Astrocyte (in vitro differentiated cells and primary cell): ENCODE measurements at regions not wholly inside any gene's neighbourhood (a gene's known extent, or its start where the extent isn't known, plus 50 kb on each side); places are given as distances from the start of the nearest gene placed in this dataset.

Source experiments
- DNase-seq: peaks from one replicate; pipeline ENCODE4 v3.0.0-alpha.2; 2010; ENCODE audit warnings: low read depth
- FAIRE-seq: peaks from 2 replicates; lab custom pipeline; 2011; peaks lifted over from hg19 to GRCh38; lab: Jason Lieb, UNC
- H2AFZ ChIP-seq: 2 replicates; pipeline ENCODE4 v1.6.0; 2012; ENCODE audit warnings: low read depth, low read length, inconsistent platforms
- H3K27ac ChIP-seq: 2 replicates; pipeline ENCODE4 v1.5.1; 2011; ENCODE audit warnings: low read depth, low read length, inconsistent platforms
- H3K27me3 ChIP-seq: 2 replicates; pipeline ENCODE4 v1.6.0; 2011; ENCODE audit warnings: low read length, inconsistent platforms; ENCODE audit not compliant: insufficient read depth
- H3K36me3 ChIP-seq: 2 replicates; pipeline ENCODE4 v1.5.1; 2011; ENCODE audit warnings: low read length, inconsistent platforms; ENCODE audit not compliant: insufficient read depth
- H3K4me1 ChIP-seq: 2 replicates; pipeline ENCODE4 v1.5.1; 2011; ENCODE audit warnings: low read length, inconsistent platforms; ENCODE audit not compliant: insufficient read depth
- H3K4me2 ChIP-seq: 2 replicates; pipeline ENCODE4 v1.6.0; 2012; ENCODE audit warnings: low read length, inconsistent platforms
- H3K4me3 ChIP-seq: 2 replicates; pipeline ENCODE4 v1.5.1; 2011; ENCODE audit warnings: low read depth, mild to moderate bottlenecking, low read length, inconsistent platforms; ENCODE audit not compliant: insufficient read depth
- H3K79me2 ChIP-seq: 2 replicates; pipeline ENCODE4 v1.6.0; 2012; ENCODE audit warnings: mild to moderate bottlenecking, low read length, inconsistent platforms; ENCODE audit not compliant: insufficient read depth
- H3K9ac ChIP-seq: 2 replicates; pipeline ENCODE4 v1.6.0; 2012; ENCODE audit warnings: mild to moderate bottlenecking, low read length, inconsistent platforms
- H3K9me3 ChIP-seq: 2 replicates; pipeline ENCODE4 v1.5.1; 2012; ENCODE audit warnings: low read depth, mild to moderate bottlenecking, low read length, inconsistent platforms; ENCODE audit not compliant: insufficient read depth
- H4K20me1 ChIP-seq: 2 replicates; pipeline ENCODE4 v1.6.0; 2012; ENCODE audit warnings: low read length, inconsistent platforms; ENCODE audit not compliant: insufficient read depth
- H3K27ac Mint-ChIP-seq: one replicate; pipeline ENCODE4 v1.8.0; 2021; ENCODE audit warnings: mild to moderate bottlenecking, mixed read lengths; ENCODE audit not compliant: unreplicated experiment
- H3K27me3 Mint-ChIP-seq: one replicate; pipeline ENCODE4 v1.8.0; 2021; ENCODE audit warnings: low read depth, mixed read lengths; ENCODE audit not compliant: unreplicated experiment
- H3K36me3 Mint-ChIP-seq: one replicate; pipeline ENCODE4 v1.8.0; 2021; ENCODE audit warnings: low read depth, mixed read lengths; ENCODE audit not compliant: unreplicated experiment
- H3K4me1 Mint-ChIP-seq: one replicate; pipeline ENCODE4 v1.8.0; 2021; ENCODE audit warnings: low read depth, mixed read lengths; ENCODE audit not compliant: unreplicated experiment
- H3K4me3 Mint-ChIP-seq: one replicate; pipeline ENCODE4 v1.8.0; 2021; ENCODE audit warnings: mild to moderate bottlenecking, moderate library complexity, mixed read lengths; ENCODE audit not compliant: unreplicated experiment
- H3K9me3 Mint-ChIP-seq: one replicate; pipeline ENCODE4 v1.8.0; 2021; ENCODE audit warnings: mild to moderate bottlenecking, mixed read lengths; ENCODE audit not compliant: unreplicated experiment
- EZH2 ChIP-seq: IDR thresholded peaks from 2 replicates; pipeline ENCODE4 v1.6.1; 2012; ENCODE audit warnings: mild to moderate bottlenecking, low read length, inconsistent platforms; ENCODE audit not compliant: insufficient read depth
- TF ChIP-seq, protein P1 (sequence below): IDR thresholded peaks from 2 replicates; pipeline ENCODE4 v1.5.1; 2011; ENCODE audit warnings: low read depth, mild to moderate bottlenecking, inconsistent platforms, low read length, moderate library complexity; ENCODE audit not compliant: insufficient read depth

DNA sequence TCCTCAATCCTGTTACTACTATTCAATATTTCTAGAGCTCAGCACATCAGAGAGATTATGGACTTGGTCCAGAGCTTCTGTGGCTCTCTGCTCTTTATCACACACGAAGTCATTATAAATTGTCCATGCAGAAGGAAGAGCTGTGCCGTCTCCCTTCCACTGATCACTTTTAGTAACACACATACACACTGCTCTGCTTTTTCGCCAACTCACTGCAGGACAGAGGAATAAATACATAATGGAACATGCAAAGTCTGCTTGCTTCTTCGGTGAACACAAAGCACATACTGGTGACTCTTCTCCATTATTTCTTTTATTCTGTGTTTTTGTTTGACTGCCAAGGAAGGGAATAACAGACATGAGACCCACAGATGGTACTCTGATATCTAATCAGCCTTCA lies 1000.0 kb upstream of the TENM4 start:
- Mint-ChIP-seq H3K4me3 (no peak overlapping the region), H3K9me3 (no peaks in the 10 kb centered on the region), H3K4me1 (peaks cover 19% of the 10 kb centered on the region), H3K27me3 (no peaks in the 10 kb centered on the region), H3K27ac (no peak overlapping the region), H3K36me3 (no peaks in the 10 kb centered on the region)
- Histone ChIP-seq H4K20me1 (no peaks in the 10 kb centered on the region), H3K4me3 (no peak overlapping the region), H2AFZ (no peak overlapping the region), H3K27me3 (no peaks in the 10 kb centered on the region), H3K4me1 (no peaks in the 10 kb centered on the region), H3K9me3 (no peaks in the 10 kb centered on the region), H3K4me2 (no peak overlapping the region), H3K9ac (no peak overlapping the region), H3K36me3 (no peaks in the 10 kb centered on the region), H3K27ac (no peak overlapping the region), H3K79me2 (no peaks in the 10 kb centered on the region)
- no peak for FAIRE-seq
- TF ChIP-seq, protein P1, sequence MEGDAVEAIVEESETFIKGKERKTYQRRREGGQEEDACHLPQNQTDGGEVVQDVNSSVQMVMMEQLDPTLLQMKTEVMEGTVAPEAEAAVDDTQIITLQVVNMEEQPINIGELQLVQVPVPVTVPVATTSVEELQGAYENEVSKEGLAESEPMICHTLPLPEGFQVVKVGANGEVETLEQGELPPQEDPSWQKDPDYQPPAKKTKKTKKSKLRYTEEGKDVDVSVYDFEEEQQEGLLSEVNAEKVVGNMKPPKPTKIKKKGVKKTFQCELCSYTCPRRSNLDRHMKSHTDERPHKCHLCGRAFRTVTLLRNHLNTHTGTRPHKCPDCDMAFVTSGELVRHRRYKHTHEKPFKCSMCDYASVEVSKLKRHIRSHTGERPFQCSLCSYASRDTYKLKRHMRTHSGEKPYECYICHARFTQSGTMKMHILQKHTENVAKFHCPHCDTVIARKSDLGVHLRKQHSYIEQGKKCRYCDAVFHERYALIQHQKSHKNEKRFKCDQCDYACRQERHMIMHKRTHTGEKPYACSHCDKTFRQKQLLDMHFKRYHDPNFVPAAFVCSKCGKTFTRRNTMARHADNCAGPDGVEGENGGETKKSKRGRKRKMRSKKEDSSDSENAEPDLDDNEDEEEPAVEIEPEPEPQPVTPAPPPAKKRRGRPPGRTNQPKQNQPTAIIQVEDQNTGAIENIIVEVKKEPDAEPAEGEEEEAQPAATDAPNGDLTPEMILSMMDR, result no peak
- no peak for TF ChIP-seq EZH2
- no peak for DNase-seq

- no peaks in the 10 kb centered on the region for H3K27me3 Mint-ChIP-seq
- H3K79me2 ChIP-seq, result no peaks in the 10 kb centered on the region
- no peaks in the 10 kb centered on the region for H3K4me1 ChIP-seq
- H3K27me3 ChIP-seq, result no peaks in the 10 kb centered on the region
- peaks cover under 1% of the 10 kb centered on the region for H3K4me1 Mint-ChIP-seq
- no peaks in the 10 kb centered on the region for H3K36me3 ChIP-seq
- H4K20me1 ChIP-seq, result no peaks in the 10 kb centered on the region
- no peak overlapping the region for H3K4me2 ChIP-seq
- no peak overlapping the region for H3K4me3 ChIP-seq
- H3K4me3 Mint-ChIP-seq, result no peak overlapping the region
- TF ChIP-seq, protein P1, result no peak
- TF ChIP-seq EZH2, result no peak
- no peak overlapping the region for H3K27ac Mint-ChIP-seq
- no peaks in the 10 kb centered on the region for H3K36me3 Mint-ChIP-seq
- no peaks in the 10 kb centered on the region for H3K9me3 ChIP-seq
- FAIRE-seq, result no peak
- no peak for DNase-seq
- no peak overlapping the region for H3K9ac ChIP-seq
- no peak overlapping the region for H3K27ac ChIP-seq
- H2AFZ ChIP-seq, result no peak overlapping the region
- H3K9me3 Mint-ChIP-seq, result no peaks in the 10 kb centered on the region
These were observed 995.7 kb upstream of the TENM4 start for GRCh38 chr11:80436547-80436946.

DNA sequence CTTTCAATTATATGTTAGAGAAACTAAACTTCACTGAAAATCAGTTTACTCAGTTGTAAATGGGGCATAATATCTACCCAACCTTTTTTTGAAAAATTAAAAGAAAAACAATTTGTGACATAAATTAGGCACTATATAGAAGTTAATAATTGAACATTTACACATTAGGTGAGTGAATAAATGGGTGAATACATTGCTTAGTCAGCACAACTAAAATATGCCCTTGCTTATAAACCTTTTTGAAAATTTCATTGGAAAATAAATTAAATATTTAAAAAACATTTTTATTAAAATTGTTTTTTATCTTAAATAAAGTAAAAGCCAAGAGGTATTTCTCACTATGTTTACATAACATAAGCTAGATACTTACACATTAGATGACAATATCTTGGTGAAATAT lies 994.5 kb upstream of the TENM4 start:
- Mint-ChIP-seq H3K4me3 (no peak overlapping the region), H3K27me3 (peaks cover 3% of the 10 kb centered on the region), H3K9me3 (no peaks in the 10 kb centered on the region)

More for the DNA sequence above, 994.5 kb upstream of the TENM4 start:
- Mint-ChIP-seq H3K27ac (no peak overlapping the region), H3K4me1 (no peaks in the 10 kb centered on the region), H3K36me3 (no peaks in the 10 kb centered on the region)
- DNase-seq, result no peak
- H3K79me2 ChIP-seq, result no peaks in the 10 kb centered on the region
- H3K36me3 ChIP-seq, result no peaks in the 10 kb centered on the region
- no peak overlapping the region for H3K4me2 ChIP-seq
- H3K4me3 ChIP-seq, result no peak overlapping the region
- H3K4me1 ChIP-seq, result no peaks in the 10 kb centered on the region
- no peak overlapping the region for H3K9ac ChIP-seq
- H3K9me3 ChIP-seq, result no peaks in the 10 kb centered on the region
- FAIRE-seq, result no peak
- H3K27ac ChIP-seq, result no peak overlapping the region
- no peaks in the 10 kb centered on the region for H4K20me1 ChIP-seq
- TF ChIP-seq EZH2, result no peak
- TF ChIP-seq, protein P1, result no peak
- H2AFZ ChIP-seq, result no peak overlapping the region
- no peaks in the 10 kb centered on the region for H3K27me3 ChIP-seq
